ENCODE measurements at regions not wholly inside any gene's neighbourhood (a gene's known extent, or its start where the extent isn't known, plus 50 kb on each side); places are given as distances from the start of the nearest gene placed in this dataset.

DNA sequence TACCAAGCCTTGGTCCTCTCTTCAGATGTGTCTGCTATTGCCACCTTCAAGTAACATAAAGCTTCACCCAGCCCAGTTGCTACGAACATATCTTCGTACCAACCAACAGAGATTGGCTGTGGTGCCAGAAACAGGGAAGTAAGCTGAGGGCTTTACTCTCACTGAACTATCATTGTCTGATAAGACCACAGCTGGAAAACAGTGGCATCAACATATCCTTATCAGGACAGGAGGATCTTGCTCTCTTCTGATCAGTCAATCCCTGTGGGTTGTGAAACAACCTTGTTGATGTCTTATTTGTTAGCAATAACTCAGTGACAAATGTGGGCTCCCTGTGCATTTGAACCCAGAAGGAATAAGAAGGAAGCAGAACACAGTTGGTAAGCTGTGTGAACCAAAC, 446.3 kb upstream of the MAF start:
- Mint-ChIP-seq H3K4me3 (no peak overlapping the region), H3K9me3 (no peaks in the 10 kb centered on the region; a peak in 1 of 5 replicates), H3K4me1 (peaks cover 18 to 22% of the 10 kb centered on the region in 2 experiments), H3K27ac (no peak overlapping the region; a peak in 1 of 7 replicates), H3K27me3 (ENCODE audit: low read depth) (peaks cover 9% of the 10 kb centered on the region), H3K36me3 (ENCODE audit: insufficient read depth in 1 of 3, low read depth in 3 of 3) (no peaks in the 10 kb centered on the region)
- H2BK12ac ChIP-seq (ENCODE audit: insufficient read length, low read depth, low read length), result no peak overlapping the region
- no peaks in the 10 kb centered on the region for H3K79me2 ChIP-seq (ENCODE audit: insufficient read depth, low read length)
- DNase-seq, result no peak
- H4K20me1 ChIP-seq (ENCODE audit: control insufficient read depth, insufficient read depth, insufficient read length), result no peaks in the 10 kb centered on the region
- H4K8ac ChIP-seq (replicated peaks; ENCODE audit: insufficient read length, low read depth, low read length), result no peak overlapping the region
- H4K5ac ChIP-seq (ENCODE audit: insufficient read length, low read depth, low read length), result no peak overlapping the region
- no peak overlapping the region for H3T11ph ChIP-seq (ENCODE audit: low read length)
- no peaks in the 10 kb centered on the region for H3K4me1 ChIP-seq (ENCODE audit: insufficient read depth, low read length)
- H3K9ac ChIP-seq (ENCODE audit: extremely low read depth, insufficient read length, low read length), result no peak overlapping the region
- H3K14ac ChIP-seq (ENCODE audit: insufficient read depth, low read length), result no peak overlapping the region
- H3K4ac ChIP-seq (ENCODE audit: low read depth, low read length), result no peak overlapping the region
- no CpG with 5 or more reads among the region's 2 CpGs for WGBS (ENCODE audit: extremely low coverage, insufficient read length, low lambda C conversion rate)
- peak overlapping the region; percentile 26 for H2BK20ac ChIP-seq (ENCODE audit: low read depth, low read length, poor library complexity, severe bottlenecking)
- H2AK5ac ChIP-seq (ENCODE audit: insufficient read length, low read length), result no peak overlapping the region
- no peaks in the 10 kb centered on the region for H3K79me1 ChIP-seq (ENCODE audit: insufficient read depth, low read depth, low read length, poor library complexity, severe bottlenecking)
- no peaks in the 10 kb centered on the region for H3K9me3 ChIP-seq (ENCODE audit: control insufficient read depth, low read depth, low read length)
- TF ChIP-seq, protein P1, sequence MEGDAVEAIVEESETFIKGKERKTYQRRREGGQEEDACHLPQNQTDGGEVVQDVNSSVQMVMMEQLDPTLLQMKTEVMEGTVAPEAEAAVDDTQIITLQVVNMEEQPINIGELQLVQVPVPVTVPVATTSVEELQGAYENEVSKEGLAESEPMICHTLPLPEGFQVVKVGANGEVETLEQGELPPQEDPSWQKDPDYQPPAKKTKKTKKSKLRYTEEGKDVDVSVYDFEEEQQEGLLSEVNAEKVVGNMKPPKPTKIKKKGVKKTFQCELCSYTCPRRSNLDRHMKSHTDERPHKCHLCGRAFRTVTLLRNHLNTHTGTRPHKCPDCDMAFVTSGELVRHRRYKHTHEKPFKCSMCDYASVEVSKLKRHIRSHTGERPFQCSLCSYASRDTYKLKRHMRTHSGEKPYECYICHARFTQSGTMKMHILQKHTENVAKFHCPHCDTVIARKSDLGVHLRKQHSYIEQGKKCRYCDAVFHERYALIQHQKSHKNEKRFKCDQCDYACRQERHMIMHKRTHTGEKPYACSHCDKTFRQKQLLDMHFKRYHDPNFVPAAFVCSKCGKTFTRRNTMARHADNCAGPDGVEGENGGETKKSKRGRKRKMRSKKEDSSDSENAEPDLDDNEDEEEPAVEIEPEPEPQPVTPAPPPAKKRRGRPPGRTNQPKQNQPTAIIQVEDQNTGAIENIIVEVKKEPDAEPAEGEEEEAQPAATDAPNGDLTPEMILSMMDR (conservative IDR thresholded peaks at IDR 0.05), result no peak
- H3K27me3 ChIP-seq (ENCODE audit: insufficient read depth, low read length), result no peaks in the 10 kb centered on the region
- no peak overlapping the region for H2AFZ ChIP-seq (ENCODE audit: low read length)
- no peak overlapping the region for H3K27ac ChIP-seq (ENCODE audit: insufficient read length, low read depth, low read length)
- H3K4me2 ChIP-seq (ENCODE audit: insufficient read depth, insufficient read length, low read length), result no peak overlapping the region
- H3K23me2 ChIP-seq (ENCODE audit: insufficient read length, low read depth, low read length, poor library complexity, severe bottlenecking), result no peaks in the 10 kb centered on the region
- H3K18ac ChIP-seq (ENCODE audit: insufficient read length, low read depth, low read length), result no peak overlapping the region
- no peak overlapping the region for H3K56ac ChIP-seq (ENCODE audit: insufficient read length, low read depth, low read length)
- H2BK120ac ChIP-seq (ENCODE audit: low read depth, low read length, poor library complexity, severe bottlenecking), result no peak overlapping the region
- no peak overlapping the region for H3K23ac ChIP-seq (ENCODE audit: insufficient read length, low read depth, low read length)
- no peak overlapping the region for H4K91ac ChIP-seq (ENCODE audit: insufficient read length, low read depth, low read length)
- no peak overlapping the region for H2BK15ac ChIP-seq (ENCODE audit: low read depth, low read length)
- no peak overlapping the region for H2BK5ac ChIP-seq (ENCODE audit: insufficient read length, low read length)

Data from H9 (cell line).